HG03039 (cell line): ENCODE measurements at regions not wholly inside any gene's neighbourhood (a gene's known extent, or its start where the extent isn't known, plus 50 kb on each side); places are given as distances from the start of the nearest gene placed in this dataset.
"Not testable (repeated sequence)": the region's sequence is repeated elsewhere in the genome, so short reads cannot be mapped to it uniquely, and the experiment has no call there.

Source experiments
- ATAC-seq: cut with Tn5 transposase; IDR thresholded peaks from one replicate; pipeline ENCODE4 v1.9.1; 2021; ENCODE audit warnings: mild to moderate bottlenecking, moderate library complexity; ENCODE audit not compliant: unreplicated experiment

DNA sequence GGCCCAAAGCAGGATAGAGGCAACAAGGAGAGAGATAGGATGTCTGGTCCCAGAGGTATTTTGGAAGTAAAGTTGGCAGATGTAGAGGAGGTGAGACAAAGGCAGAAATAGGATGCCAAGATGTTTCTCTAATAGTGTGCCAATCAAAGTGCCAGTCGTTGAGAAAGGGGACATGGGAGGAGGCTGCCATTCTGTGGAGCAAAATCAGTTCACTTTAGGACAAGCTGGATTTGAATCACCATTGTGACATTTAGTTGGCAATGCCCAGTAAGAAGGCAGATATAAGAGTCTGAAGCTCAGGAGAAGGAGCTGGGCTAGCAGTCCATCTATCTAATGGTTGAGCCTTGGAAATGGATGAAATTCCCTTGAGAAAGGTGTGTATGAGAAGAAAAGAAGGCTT is 53.8 kb downstream of the ADRB2 start:
- ATAC-seq, result no peak

DNA sequence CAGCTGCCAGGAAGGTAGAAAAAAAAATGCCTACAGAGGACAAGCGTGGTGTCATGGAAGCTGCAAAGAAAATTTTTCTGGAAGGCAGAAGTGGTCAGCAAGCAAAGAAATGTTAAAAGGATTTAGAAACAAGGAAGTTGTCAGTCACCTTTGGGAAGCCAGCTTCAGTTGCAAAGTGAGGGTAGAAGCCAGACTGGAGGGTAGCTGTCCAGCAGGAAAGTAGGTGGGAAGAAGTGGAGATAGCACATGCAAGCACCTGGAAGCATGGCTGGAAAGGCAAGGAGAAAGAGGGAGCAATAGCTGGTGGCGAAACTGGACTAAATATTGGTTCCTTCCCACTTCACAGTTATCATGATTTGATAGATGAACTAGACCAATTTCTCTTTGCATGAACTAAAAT is 54.3 kb downstream of the ADRB2 start:
- ATAC-seq, result no peak

DNA sequence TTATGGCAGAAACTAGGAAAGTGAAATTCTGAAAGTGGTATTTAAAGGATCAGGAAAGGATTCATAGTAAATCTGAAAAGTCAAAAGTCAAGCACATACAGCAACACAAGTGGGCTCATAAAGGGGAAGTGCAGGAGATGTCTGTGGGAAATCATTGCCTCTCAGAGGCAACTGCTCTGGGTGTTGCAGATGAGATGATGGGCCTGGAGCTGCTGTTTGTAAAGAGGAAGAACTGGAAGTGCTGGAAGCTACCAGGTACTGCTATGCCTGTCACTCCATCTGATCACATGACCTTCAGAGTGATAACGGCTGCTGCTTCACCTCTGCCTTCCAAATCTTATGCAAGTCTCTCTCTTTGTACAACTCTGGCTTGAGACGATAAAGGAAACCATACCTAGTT is 55.9 kb downstream of the ADRB2 start:
- no peak for ATAC-seq

DNA sequence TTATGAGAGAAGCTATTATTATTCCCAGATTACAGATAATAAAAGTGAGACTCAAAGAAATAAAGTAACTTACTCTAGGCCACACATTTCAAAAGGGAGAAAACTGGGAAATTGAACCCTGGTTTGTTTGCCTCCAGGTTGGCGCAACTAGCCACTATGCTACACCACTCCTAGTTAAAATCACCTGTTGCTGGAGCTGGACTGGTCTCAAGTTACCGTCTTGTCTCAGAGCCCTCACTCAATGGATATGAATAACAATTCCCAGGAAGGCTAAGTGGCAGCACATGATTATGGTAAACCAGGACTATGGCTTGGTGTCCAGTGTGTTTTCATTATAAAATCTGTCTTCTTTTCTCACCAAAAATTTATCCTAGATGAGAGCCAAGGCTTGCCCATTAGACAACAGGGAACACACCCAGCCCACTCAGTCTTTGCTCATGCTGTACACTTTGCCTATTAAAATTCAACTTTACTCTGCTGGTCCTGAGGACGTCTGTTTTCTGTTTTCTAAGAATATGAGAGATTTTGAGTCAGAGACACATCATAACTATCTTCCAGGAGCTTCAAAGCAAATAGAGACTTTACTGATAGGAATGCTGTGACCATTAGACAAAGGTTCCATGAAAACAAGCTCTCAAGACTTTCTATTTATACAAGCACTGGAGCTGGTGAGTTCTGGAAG is 58.1 kb downstream of the ADRB2 start:
- ATAC-seq, result no peak

DNA sequence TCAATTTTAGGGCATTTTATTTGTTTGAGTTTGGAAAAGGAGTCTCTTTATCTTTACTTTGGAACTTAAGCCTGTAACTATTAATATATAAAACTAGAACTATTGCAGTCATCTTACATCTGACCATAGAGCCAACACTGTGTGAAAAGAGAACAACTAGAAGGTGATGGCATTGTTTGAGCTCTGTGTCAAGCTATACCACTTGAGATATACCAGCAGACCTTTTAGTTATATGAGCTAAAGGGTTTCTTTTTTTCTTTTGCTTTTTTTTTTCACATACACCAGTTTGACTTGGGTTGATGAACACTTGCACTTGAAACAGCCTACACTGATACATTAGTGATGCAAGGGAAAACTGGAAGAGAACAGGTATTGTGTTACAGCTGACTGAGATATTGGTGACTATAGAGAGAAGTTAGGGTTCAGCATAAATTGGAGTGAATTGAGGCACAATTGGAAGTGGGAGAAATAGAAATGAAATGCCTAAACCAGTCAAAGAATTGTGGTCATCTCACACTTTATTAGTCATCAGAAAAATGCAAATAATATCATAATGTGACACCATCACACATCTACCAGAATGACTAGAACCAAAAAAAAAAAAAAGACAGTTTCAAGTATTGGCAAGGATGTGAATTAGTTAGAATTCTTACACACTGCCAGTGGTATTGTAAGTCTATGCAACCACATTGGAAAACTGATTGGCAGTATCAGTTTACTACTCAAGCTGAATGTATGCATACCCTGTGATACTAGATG is 60.9 kb downstream of the ADRB2 start:
- no peak for ATAC-seq

DNA sequence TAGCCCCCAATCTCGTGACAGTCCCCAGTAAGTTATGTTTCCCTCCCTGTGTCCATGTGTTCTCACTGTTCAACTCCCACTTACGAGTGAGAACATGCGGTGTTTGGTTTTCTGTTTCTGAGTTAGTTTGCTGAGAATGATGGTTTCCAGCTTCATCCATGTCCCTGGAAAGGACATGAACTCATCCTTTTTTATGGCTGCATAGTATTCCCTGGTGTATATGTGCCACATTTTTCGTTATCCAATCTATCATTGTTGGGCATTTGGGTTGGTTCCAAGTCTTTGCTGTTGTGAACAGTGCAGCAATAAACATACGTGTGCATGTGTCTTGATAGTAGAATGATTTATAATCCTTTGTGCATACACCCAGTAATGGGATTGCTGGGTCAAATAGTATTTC is 63.5 kb downstream of the ADRB2 start:
- not testable (repeated sequence) for ATAC-seq

DNA sequence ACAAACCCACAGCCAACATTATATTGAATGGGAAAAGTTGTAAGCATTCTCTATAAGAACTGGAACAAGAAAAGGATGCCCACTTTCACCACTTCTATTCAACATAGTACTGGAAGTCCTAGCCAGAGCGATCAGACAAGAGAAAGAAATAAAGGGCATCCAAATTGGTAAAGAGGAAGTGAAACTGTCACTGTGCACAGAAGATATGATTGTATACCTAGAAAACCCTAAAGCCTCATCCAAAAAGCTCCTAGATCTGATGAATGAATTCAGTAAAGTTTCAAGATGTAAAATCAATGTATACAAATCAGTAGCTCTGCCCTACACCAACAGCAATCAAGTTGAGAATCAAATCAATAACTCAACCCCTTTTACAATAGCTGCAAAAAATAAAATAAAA is 69.0 kb downstream of the ADRB2 start:
- not testable (repeated sequence) for ATAC-seq

DNA sequence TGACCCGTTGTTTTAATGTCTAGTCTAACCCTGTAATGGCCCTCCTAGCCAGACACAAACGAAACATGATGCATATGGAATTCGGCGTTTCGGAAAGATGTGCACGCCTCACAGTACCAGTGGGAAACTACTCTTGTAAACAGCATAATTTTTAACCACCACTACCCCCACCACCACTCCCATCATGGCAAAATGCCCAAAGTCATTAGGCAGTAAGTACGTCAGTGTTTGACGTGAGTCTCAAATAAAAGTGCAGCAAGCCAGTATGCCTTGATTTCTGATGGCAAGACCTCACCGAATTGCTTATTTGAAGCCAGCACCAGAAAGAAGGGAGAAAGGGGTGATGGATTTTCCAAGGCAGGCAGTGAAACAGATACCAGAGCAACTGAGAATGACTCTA is 71.4 kb downstream of the ADRB2 start:
- ATAC-seq, result no peak

DNA sequence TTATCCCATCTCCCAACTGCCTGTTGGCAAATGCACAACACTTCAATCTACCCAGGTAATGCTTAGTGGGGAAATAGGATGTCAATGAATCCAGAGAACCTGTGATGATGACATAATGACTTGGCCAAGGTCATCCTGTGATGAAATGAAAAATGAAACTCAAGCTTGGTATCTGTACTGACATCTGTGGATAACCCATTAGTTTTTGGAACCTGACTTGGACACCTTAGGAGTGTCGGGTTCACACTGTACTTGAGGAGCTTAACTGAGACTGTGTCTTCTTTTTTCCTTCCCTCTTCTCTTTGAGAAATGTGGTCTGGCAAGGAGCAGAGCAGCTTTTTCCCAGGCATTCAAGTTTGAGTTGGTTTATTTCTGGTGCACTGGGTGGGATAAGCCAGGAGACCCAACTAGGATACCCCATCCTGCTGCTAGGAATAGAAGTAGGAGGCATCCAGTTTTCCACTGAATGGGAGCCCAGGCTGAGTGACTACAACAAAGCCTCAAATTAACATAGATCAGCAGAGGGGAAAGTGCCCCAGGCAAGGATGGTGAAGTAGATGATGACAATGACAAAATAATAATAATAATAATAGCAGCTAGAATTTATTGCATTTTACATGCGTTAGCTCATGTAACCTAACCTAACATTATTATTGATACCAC is 72.1 kb downstream of the ADRB2 start:
- ATAC-seq, result no peak

DNA sequence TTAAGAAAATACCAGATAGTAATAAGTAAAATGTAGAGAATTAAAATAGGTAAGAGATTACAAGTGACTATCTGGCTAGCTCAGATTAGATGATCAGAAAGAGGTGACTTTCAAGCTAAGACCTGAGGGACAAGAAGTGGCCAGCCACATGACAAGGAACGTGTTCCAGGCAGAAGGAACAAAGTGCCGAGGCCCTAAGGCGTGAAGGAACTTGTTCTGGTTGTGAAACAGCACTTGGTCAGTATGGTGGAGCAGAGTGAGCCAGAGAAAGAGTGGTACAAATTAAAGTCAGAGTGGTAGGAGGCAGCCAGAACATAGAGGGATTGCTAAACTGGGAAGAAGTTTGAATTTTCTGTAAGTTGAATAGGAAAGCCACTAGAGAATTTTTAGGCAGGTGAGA is 73.6 kb downstream of the ADRB2 start:
- ATAC-seq, result no peak

DNA sequence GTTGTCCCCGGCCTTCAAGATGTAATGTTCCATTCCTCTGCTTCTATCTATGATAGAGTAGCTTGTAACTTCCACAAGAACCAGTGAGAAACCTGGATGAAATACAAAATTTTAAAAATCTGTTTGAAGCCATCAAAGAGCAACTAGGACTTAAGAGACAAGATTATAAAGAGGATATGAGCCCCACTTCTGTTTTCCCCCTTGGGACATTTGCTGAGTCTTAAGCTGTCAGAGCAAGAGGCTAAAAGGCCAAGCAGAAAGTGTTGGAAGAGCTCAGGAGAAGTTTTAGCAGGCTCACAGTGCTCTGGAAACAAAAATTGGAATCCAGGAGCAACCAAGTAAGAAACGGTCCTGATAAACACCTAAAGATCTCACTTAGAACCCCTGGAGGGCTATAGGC is 76.1 kb downstream of the ADRB2 start:
- ATAC-seq, result no peak

DNA sequence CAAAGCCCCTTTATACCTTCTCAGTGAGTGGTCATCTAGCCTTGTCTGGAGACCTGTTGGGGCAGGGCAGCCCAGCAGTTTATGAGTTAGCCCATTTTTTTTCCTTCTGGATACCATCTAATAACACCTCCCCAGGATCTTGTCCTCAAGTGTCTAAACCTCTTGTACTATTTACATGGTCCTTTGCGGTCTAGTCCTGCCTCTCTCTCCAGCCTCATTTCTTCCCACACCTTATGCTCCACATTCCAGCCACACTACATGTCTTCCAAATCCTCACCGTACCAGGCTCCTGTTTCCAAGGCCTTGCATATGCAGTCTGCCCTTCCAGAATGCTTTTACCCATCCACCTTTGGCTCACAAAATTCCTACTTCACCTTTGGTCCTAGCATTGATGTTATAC is 77.2 kb downstream of the ADRB2 start:
- no peak for ATAC-seq

DNA sequence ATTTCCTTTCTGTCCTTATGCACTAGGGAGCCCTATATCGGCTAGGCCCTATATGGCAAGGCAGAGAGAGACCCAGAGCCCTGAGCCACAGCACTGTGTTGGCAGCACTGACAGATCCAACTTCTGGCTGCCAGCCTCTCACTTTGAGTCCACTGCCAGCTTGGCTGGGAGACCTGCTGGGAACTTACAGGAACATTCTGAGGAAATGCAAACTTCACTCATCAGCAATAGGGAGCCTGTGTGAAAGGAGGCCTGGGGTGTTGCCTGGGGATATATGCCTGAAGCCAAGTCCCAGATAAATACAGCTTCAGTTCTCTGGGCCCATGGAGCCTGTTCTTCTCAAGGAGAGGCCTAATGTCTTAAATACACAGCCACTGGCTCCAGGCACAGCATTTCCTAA is 78.0 kb downstream of the ADRB2 start:
- ATAC-seq, result no peak

DNA sequence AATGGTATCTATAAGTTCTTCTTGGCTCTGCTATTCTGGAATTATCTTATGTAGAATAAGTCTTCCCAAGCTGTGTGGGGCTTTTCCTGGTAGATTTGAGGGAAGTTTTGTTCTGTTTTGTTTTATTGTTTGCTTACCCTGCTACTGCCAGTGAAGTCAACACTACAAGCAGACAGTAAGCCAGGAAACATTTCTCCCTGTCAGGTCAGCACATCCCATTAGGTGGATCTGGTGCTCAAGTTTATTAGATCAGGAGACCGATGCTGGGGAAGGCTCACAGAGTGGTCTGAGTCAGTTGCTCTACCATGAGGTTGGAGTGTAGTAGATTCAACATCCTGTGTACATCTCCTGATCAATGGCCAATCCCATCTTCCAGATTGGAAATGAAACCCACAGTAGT is 79.1 kb downstream of the ADRB2 start:
- ATAC-seq, result no peak

DNA sequence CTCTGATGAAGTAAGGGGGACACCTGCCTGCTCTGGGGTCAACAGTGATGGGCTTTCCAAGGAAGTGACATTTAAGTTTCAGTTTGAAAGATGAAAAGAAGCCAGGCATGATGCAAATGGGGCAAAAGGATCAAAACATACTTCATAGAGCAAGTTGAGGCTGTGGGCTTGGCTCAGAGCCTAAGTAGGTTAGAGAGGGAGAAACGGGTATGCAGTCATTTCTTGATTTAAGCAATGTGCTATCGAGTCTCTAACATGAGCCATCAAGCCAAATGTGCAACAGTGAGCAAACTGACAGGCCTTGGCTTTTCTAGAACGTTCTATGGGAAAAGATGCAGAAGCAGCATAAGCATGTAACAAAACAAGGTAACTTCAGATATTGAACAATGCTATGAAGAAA is 80.6 kb downstream of the ADRB2 start:
- ATAC-seq, result no peak

DNA sequence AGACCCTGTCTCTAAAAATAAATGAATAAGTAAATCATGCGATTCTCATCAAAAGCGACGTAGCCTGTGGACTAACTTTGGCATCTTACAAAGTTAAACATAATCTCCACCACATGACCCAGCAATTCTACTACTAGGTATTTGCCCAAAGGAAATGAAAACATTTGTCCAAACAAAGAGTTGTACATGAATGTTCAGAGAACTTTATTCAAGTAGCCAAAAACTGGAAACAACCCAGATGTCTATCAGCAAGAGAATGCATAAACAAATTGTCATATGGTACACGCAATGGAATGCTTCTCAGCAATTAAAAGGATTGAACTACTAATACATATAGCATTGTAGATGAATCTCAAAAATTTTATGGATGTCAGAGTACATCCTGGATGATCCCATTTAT is 82.6 kb downstream of the ADRB2 start:
- no peak for ATAC-seq

DNA sequence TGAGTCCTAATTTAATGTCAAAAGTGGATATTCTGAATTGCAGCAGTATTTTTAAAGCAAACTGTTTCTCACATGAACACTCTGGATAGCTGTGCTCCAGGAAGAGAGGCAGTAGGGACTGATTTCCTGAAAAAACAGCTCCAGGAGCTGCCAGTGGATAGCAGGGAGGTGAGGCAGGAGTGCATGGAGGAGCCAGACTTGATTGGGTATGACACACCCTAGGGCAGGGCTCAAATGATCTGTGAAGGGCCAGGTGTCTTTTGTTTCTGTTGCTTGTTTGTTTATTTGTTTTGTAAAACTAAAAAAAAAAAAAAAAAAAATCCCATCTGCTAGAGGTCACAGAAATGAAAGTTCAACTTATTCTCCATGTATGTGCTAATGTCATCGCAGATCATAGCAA is 83.4 kb downstream of the ADRB2 start:
- ATAC-seq, result no peak

DNA sequence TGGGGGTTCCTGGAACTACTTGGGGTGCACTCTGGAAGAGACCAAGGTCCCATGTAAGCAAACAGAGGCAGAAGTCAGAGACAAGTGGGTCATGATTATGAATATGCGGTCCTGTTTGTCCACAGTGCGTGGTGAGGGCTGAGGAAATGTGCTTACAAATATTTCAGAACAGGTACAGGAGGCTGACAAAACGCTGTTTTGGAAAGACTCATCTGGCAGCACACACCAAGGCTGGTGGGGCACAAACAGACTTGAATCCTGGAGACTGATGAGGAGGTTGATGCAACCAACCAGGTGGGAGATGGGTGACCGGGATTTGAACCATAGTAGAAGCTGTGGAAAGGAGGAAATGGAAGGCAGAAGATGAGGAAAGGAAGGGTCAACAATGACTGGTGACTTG is 83.8 kb downstream of the ADRB2 start:
- ATAC-seq, result no peak

DNA sequence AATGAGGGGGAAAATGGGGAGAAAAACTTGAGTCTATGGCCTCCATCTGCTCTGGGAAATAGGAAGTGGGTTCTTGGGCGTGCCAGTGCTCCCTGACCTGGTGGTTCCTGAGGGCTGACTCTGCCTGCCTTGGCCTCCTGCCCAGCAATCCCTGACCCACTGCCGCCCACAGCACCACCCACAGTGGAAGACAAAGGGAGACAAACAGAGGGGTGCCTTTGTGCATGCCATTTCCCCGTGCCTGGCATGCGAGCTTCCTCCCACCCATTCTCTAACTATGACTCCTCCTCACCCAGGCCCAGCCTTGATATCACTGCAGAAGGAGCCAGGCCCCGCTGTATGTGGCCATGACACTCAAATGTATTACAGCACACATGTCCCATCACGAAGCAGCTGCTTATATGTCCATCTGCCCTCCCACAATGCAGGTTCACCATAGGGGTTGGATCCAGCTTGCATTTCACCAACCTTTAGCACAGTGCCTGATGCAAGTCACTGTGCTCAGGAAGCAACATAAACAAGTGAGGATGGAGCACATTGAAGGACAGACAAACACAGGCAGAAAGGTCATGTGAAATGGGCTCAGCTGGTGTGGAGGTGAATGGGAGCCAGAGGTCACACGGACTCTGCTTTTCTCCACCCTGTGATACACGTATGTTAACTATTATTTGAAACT is 84.4 kb downstream of the ADRB2 start:
- no peak for ATAC-seq

DNA sequence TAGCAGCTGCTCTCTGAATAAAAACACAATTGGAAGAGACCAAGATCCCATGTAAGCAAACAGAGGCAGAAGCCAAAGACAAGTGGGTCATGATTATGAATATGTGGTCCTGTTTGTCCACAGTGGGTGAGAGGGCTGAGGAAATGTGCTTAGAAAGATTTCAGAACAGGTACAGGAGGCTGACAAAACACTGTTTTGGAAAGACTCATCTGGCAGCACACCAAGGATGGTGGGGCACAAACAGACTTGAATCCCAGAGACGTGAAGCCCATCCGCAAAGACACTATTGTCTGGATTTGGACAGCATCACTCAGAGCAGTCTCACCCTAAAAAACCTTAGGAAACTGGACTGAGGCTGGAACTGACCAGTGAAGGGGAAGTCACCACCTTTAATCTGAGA is 85.0 kb downstream of the ADRB2 start:
- no peak for ATAC-seq

DNA sequence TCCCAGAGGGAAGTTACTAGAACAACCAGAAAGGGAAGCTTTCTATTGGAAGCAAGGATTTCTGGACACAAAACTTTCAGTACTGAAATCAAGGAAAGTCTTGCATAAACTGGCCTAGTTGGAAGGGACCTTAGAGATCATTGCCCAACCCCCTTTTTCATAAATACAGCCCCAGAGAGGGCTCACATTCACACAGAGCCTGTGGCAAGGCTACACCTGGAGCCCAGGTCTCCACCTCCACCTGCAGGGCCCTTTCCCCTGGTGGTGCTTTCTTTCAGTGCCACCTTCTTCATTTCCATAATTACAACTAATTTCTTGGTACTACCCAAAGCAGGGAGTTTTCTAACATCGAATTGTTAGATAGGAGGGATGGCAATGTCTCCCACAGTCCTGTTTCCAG is 85.7 kb downstream of the ADRB2 start:
- no peak for ATAC-seq
